Stimulated activated CD8-positive, alpha-beta memory T cell treated with anti-CD3 and anti-CD28 coated beads, Interleukin-15, amount 100 ng/mL, for 4 hours (primary cell): ENCODE measurements at regions not wholly inside any gene's neighbourhood (a gene's known extent, or its start where the extent isn't known, plus 50 kb on each side); places are given as distances from the start of the nearest gene placed in this dataset.

Source experiments
- DNase-seq, 2 donors: peaks; one replicate each; pipeline ENCODE4 v3.0.0-alpha.2; 2020; ENCODE audit warnings: low read depth in 2 of 2

- DNase-seq: no peak
Measured at GRCh38 chr4:145427991-145428390, 53.7 kb upstream of the SMAD1 start.

DNA sequence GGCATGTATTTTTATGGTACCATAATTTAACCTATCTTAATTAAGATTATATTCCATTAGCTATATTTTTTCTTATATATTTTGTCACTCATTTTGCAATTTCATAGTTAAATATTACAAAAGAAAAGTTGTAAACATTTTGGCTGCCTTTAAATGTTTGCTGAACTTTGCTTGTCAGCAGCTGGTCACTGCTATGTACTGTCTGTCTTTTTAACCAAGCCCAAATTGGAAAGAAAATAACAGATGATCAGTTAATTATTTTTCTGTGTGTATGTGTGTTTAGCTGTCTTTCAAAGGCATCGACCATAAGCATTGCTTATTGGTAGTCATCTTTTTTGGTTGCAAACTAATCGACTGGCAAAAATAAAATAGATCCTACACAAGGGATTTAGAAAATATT lies 54.4 kb upstream of the SMAD1 start:
- no peak for DNase-seq

GRCh38 chr4:145423017-145423708 lies 58.5 kb upstream of the SMAD1 start:
- DNase-seq: no peak

DNA sequence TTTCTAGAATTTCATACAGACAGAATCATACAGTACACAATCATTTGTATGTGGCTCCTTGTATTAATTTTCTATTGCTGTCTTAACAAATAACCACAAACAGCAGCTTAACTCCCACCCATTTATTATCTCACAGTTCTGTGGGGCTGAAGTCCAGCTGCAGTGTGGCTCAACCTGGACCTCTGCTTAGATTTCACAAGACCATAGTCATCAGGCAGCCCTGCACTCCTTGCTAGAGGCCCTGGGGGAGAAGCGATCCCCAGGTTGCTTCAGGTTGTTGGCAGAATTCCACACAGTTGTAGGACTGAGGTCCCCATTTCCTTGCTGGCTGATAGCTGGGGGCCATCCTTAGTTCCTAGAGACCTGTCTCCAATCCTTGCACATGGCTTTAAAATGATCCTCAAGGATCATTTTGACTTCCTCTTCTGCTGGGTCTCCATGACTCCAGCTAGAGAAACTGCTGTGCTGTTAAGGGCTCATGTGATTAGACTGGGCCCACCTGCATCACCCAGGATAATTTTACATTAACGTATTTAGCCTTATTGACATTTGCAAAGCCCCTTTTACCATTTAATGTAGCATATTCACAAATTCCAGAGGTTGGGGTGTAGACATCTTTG lies 60.9 kb upstream of the SMAD1 start:
- no peak for DNase-seq

GRCh38 chr4:145418739-145419138 lies 62.9 kb upstream of the SMAD1 start:
- no peak for DNase-seq

DNA sequence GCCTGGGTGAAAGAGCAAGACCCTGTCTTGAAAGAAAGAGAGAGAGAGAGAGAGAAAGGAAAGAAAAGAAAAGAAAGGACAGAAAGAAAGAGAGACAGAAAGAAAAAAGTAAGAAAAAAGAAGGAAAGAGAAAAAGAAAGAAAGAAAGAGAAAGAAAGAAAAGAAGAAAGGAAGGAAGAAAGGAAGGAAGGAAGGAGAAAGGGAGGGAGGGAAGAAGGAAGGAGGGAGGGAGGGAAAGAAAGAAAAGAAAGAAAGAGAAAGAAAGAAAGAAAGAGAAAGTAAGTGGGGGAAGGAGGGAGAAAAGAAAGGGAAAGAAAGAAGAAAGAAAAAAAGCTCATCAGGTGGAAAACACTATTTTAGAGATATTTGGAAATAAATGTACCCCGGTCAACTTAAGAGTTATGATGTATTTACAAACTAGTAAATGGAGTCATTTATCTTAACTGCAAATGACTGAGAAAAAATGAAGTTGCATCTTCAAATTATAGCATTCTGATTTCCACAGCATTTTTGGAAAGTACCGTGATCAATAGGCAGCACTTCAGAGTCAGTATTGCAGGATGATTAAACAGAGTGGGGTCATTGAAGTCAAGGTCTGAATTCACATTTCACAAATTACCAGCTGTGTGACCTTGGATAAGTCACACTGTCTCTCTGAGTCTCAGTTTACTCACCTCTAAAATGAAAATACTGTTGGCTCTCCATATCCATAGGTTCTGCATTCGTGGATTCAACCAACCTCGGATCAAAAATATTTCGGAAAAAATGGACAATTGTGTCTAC lies 64.1 kb upstream of the SMAD1 start:
- DNase-seq: no peak

DNA sequence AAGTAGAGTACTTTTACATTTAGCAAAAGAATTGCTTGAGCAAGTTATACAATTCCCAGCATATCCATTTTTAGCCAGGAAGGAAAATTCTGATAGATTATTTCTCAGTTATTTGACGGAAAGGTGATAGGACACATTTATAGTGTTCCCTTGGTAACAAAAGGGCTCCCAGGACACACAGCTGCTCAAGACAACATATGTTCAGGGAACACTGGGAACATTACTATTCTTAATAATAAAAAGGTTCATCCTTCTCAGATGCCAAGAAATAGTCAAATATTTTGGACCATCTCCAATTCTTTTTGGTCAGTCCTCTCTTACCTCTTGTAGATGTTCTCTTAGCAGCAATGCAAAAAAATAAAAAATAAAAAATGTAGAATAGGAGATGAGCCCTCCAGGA lies 66.8 kb upstream of the SMAD1 start:
- no peak for DNase-seq

DNA sequence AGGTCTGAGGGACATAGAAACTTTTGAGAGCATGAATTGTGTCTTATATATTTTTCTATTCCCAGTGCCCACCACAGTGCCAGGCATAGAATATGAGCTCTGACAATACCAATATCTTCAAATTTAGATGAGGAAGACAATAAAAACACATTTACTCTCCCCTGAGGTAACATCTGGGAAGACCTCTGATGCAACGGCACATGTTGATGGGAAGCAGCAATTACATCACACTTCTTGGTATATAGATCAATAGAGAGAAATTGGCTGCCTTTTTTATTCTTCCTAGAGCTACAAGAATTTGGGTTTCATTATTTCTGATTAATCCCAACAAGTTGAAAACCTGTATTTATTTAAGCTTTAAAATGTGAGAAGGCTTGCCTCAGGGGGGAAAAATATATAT lies 67.4 kb upstream of the SMAD1 start:
- DNase-seq: no peak

DNA sequence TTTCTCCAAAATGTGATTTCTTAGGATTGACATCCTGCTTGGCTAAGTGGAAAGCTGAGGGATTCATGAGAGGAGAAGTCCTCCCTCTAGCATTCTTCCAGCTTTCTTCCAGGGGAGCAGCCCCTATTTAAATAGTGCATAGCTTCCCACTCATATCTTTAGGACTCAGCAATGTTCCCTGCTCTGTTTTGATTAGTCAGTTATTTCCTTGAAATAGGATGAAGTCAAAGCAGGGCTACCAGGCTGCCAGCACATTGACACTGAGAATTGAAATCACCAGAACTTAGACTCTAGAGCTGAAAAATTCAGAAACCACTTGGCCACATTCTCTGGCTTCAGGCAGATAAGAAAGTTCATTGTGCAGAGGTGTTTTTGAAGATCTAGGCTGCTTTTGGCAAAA lies 74.7 kb upstream of the SMAD1 start:
- no peak for DNase-seq

- DNase-seq: no peak
Measured at GRCh38 chr4:145404761-145405160, 76.9 kb upstream of the SMAD1 start.

DNA sequence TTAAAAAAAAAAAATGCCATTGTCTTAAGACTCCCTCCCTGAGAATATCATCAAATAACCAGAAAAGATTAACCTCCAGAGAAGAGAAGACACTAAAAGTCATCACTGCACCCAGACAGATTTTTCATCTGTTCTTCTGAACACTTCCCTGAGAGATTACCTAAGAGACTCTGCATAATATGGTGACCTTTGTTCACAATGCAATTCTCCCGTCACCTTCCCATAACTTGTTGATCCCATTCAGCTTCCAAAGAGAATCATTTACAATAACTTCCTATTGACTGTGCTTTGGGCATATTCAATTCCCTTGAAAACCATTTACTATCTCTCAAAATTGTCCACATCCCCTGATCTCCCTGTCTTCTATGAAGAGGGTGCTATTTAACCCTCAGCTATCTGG lies 85.1 kb upstream of the SMAD1 start:
- DNase-seq: no peak

- no peak for DNase-seq
Measured at GRCh38 chr4:145390571-145390970, 91.1 kb upstream of the SMAD1 start.

DNA sequence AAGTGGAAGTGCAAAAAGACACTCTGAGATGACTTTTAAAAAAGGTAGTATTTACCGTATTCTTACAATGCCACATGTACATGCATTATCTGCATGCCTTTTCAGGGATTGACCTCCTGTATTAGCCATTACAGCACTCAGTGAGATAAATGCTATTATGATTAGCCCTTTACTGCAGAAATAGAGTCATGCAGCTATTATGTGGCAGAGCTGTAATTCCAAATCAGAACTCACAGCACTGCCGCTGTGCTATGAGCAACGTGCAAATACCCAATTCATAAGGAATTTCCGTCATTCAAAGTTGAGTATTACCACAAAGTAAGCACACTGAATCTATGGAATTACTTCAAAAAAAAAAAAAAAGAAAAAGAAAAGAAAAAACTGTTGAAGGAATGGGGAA lies 92.1 kb upstream of the SMAD1 start:
- no peak for DNase-seq

GRCh38 chr4:145388043-145388442 lies 93.6 kb upstream of the SMAD1 start:
- no peak for DNase-seq

- DNase-seq: no peak
Measured at GRCh38 chr4:145387079-145387478, 94.6 kb upstream of the SMAD1 start.

DNA sequence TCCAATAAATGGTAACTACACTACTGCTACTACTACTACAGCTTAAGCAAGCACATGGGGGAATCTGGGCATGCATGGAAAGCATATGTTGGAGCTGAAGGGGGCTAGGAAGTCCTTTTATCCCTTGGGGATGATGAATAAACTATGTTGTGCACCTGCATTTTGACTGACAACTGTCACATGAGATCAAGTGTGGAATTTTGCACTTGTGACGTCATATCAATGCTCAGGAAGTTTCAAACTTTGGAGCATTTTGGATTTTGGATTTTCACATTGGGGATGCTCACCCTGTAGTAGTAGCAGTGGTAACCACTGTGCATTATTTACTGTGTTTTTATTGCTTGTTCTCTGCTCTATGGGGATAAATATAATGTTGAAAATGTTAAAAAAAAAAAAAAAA lies 100.5 kb upstream of the SMAD1 start:
- DNase-seq: no peak

GRCh38 chr4:145380123-145380522 lies 101.5 kb upstream of the SMAD1 start:
- no peak for DNase-seq

DNA sequence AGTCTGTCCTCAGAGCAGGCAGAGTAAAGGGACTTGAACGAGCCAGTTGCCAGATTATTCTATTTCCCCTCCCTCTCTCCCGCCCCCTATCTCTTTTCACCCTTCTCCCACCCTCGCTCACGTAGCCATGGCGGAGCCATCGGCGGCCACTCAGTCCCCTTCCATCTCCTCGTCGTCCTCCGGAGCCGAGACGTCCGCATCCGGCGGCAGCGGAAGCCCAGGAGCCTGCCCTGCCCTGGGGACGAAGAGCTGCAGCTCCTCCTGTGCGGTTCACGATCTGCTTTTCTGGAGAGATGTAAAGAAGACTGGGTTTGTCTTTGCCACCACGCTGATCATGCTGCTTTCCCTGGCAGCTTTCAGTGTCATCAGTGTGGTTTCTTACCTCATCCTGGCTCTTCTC lies 106.2 kb upstream of the SMAD1 start:
- no peak for DNase-seq

- DNase-seq: no peak
Measured at GRCh38 chr4:145352438-145353145, 129.1 kb upstream of the SMAD1 start.

DNA sequence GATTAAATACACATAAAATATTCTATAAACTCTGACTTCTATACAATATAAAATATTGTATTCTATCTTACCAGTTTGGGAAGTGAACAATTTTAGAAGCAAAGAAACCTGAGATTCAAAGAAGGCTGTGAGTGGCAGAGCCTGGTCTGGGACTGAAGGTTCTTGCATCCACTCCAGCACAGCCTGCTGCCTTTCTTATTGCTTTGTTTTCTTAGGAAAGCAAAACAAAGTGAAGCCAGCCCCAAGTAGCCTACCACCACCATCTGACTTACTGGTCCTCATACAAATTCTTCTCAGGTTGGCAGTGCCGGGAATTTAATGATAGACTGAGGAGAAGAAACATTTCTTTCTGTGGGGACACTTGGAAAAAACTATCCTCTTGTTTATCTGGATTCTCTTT lies 129.7 kb upstream of the SMAD1 start:
- DNase-seq: no peak

DNA sequence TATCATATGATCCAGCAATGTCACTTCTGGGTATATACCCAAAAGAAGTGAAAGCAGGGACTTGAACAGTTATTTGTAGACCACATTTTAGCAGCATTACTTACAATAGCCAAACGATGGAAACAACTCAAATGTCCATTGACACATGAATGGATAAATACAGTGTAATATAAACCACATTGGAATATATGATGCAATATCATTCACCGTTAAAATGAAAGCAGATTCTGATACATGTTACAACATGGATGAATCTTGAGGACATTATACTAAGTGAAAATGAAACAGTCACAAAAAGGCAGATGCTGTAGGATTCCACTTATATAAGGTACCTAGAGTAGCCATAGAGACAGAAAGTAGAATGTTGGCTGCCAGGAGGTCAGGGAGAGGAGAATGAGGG lies 130.5 kb upstream of the SMAD1 start:
- no peak for DNase-seq

DNA sequence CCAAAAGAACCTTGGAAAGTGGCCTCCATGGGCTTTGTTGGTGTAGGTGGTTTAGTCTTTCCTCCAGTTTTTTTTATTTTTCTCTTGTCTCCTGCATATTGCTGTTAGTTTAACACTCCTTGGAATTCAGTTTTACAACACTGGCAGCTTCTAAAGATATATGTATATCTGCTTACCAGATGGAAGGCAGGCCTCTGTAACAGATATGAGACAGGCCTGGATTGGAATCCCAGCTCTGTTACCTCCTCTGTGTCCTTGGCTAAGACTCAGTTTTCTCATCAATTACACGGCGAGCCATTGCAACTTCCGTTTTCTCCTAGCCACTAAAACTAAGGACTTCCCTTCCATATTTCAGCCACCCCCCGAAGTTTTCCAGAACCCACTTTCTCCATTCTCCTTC lies 133.4 kb upstream of the SMAD1 start:
- DNase-seq: no peak

- no peak for DNase-seq
Measured at GRCh38 chr4:145347684-145348083, 134.0 kb upstream of the SMAD1 start.
